Non-pigmented ciliary epithelial cell (primary cell): ENCODE measurements at regions not wholly inside any gene's neighbourhood (a gene's known extent, or its start where the extent isn't known, plus 50 kb on each side); places are given as distances from the start of the nearest gene placed in this dataset.
"Not testable (repeated sequence)": the region's sequence is repeated elsewhere in the genome, so short reads cannot be mapped to it uniquely, and the experiment has no call there.

ENCODE experiments used
- DNase-seq: peaks from one replicate; pipeline ENCODE4 v3.0.0-alpha.2; 2010; ENCODE audit warnings: low read depth

- DNase-seq = no peak
These were observed 334.8 kb downstream of the UTRN start for GRCh38 chr6:144619966-144620365.

- DNase-seq = no peak
These were observed 336.2 kb downstream of the UTRN start for GRCh38 chr6:144621332-144621731.

- DNase-seq = no peak
These were observed 339.1 kb downstream of the UTRN start for GRCh38 chr6:144624246-144624645.

GRCh38 chr6:144624716-144625115 is 339.6 kb downstream of the UTRN start:
- no peak for DNase-seq

- no peak for DNase-seq
These were observed 345.7 kb downstream of the UTRN start for GRCh38 chr6:144630857-144631256.

- DNase-seq = no peak
These were observed 347.1 kb downstream of the UTRN start for GRCh38 chr6:144632266-144632665.

DNA sequence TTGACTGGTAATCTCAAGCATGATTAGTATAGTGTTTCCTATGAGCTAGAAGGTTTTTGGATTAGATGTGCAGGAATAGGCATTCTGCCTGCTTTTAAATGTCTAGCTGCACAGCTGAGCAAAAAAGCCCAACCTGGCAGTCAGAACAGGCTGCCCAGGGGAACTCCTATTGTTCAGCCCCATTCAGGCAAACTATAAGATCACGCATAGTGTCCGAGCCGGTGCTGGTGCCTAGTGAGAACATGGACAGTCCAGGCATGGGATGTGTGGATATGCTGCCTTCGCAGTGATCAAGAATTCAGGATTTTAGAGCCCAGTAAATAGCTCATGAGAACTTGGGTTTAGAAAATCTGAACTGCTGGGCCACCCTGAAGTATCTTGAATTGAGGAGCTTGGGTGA is 348.8 kb downstream of the UTRN start:
- no peak for DNase-seq

GRCh38 chr6:144634371-144634770 is 349.2 kb downstream of the UTRN start:
- no peak for DNase-seq

- DNase-seq = no peak
These were observed 349.9 kb downstream of the UTRN start for GRCh38 chr6:144635051-144635450.

DNA sequence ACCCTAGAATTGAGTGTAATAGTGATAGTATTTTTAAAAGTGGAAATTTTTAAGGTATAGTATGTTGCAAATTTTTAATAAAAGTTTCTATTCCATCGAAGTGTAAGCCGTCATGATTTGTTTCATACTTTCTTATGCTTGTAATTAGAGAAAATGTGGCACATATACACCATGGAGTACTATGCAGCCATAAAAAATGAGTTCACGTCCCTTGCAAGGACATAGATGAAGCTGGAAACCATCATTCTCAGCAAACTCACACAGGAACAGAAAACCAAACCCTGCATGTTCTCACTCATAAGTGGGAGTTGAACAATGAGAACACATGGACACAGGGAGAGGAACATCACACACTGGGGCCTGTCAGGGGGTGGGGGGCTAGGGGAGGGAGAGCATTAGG is 350.9 kb downstream of the UTRN start:
- not testable (repeated sequence) for DNase-seq

DNA sequence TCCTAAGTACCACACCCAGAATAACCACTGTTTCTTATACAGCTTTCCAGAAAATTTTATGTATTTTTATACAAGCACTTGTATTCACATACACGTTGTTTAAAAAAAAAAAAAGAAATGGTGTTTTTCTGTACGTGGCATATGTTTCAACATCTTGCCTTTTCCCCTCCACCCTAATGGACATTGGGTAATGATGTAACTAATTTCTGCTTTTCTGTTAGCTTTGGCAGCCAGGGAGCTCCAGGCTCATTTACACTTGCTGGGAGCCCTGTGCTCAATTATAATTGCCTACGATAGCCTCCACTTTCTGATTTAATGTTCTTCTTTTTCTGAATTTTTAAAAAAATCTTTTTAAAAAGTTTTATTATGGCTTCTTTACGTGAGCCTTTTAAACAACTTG is 352.4 kb downstream of the UTRN start:
- no peak for DNase-seq

- no peak for DNase-seq
These were observed 354.5 kb downstream of the UTRN start for GRCh38 chr6:144639654-144640053.

- no peak for DNase-seq
These were observed 356.2 kb downstream of the UTRN start for GRCh38 chr6:144641286-144641685.

- DNase-seq = no peak
These were observed 359.6 kb downstream of the UTRN start for GRCh38 chr6:144644776-144645175.

GRCh38 chr6:144646093-144647056 is 361.2 kb downstream of the UTRN start:
- DNase-seq = no peak

DNA sequence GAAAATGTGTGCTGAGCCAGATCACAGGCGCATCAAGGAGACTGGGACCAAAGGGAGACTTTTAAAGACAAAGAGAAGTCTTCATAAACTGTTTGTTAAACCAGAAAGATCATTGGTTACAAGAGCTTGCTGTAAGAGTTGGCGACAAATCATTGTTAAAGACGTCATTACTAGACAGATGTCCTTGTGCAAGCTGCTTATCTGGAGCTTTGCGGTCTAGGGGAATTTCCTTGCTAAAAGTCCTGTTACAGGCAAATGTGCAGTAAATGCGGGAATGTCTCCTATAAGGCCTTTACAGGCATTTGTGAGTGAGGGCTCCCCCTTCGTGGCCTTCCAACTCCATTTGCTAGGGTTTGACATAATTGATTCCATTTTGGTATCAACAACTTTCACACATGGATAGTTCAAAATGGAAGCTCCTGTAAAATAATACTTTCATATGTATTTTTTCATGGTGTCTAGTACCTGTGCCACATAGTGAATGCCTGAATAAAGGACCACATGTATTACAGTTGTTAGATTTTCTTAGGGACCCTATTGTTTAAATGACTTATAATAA is 362.4 kb downstream of the UTRN start:
- no peak for DNase-seq

DNA sequence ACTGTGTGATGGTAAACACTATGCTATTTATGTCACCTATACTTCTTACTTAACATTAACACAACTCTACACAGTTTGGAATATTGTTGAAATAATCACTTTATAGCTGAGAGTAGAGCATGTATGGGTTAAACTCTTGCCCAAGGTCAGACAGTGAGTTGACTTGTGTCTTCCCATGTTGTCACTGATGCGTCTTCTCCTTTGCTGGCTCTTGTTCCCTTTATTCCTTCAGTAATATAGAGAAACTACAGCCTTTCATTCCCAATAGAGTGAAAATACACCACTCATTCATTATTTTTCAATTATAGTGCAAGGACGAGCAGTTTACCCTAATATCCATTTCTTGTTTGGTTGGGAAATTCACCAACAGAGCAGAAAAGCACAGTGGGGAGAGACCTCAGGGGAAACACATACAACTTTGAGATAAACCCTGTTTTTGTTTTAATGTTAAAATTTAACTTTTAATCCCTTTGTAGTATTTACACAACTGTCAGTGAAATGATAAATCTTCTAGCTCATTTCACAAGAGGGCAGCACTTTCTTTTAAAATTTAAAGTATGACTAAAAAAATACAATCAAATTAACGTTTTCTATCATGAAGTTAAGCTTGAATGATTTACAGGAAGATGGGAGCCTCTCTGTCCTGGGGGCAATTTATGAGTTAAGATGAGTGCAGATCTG is 363.0 kb downstream of the UTRN start:
- DNase-seq = no peak

DNA sequence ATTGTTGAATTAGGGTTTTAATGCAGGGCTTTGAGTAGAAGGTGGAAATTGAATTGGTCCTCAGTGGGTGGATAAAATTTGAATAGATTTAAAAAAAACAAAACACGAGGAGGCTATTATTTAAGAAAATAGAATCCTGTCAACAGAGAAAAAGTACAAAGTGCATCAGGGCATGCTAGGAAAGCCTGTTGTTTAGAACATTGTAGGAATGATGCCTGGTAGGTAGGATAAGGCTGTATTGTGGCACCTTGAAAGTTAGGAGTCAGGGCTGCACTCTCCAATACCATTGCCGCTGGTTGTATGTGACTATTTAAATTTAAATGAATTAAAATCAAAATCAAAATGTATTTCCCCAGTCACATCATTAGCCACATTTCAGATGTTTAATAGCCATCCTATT is 363.9 kb downstream of the UTRN start:
- no peak for DNase-seq

DNA sequence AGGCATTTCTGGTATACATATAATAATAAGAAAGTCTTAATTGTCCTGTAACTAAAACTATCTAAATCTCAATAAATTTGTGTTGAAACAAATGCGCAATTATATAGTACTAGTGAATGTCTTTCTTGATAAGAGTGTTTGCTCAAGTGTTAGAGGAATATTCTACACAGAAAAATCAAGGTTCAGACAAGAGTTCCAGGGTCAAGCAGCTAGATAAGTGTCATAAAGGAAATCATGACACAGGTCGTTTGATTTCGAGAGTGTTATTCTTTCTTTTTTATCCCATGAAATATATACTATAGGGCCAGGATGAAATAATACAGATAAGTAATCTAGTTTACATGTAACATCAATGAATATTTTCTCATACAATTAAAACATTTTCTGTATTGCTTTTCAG is 366.1 kb downstream of the UTRN start:
- no peak for DNase-seq

GRCh38 chr6:144652292-144652891 is 367.3 kb downstream of the UTRN start:
- no peak for DNase-seq

GRCh38 chr6:144653885-144654505 is 368.9 kb downstream of the UTRN start:
- no peak for DNase-seq

GRCh38 chr6:144654506-144654905 is 369.4 kb downstream of the UTRN start:
- no peak for DNase-seq
